Left ventricle myocardium inferior (tissue), 1 donor: ENCODE measurements at regions not wholly inside any gene's neighbourhood (a gene's known extent, or its start where the extent isn't known, plus 50 kb on each side); places are given as distances from the start of the nearest gene placed in this dataset.

Source experiments
- DNase-seq: peaks from one replicate; pipeline ENCODE4 v3.0.0-alpha.2; 2020
- H3K27ac ChIP-seq: fragments of 200-600 bp; replicated peaks from 2 replicates; pipeline ENCODE4 v1.8.0; 2021
- H3K27me3 ChIP-seq: fragments of 200-600 bp; 2 replicates; pipeline ENCODE4 v1.8.0; 2021; ENCODE audit warnings: low read depth
- H3K36me3 ChIP-seq: fragments of 200-600 bp; 2 replicates; pipeline ENCODE4 v1.8.0; 2021
- H3K4me1 ChIP-seq: fragments of 200-600 bp; 2 replicates; pipeline ENCODE4 v1.8.0; 2021
- H3K4me3 ChIP-seq: fragments of 200-600 bp; 2 replicates; pipeline ENCODE4 v1.8.0; 2021; ENCODE audit warnings: mild to moderate bottlenecking, moderate library complexity
- H3K9me3 ChIP-seq: fragments of 200-600 bp; replicated peaks from 2 replicates; pipeline ENCODE4 v1.8.0; 2021
- CTCF ChIP-seq: fragments of 200-600 bp; IDR thresholded peaks from 2 replicates; pipeline ENCODE4 v1.8.0; 2021; ENCODE audit warnings: antibody characterized with exemption, mild to moderate bottlenecking, borderline replicate concordance
- intact Hi-C: fragments of 100-400 bp; cut with micrococcal nuclease; formaldehyde crosslinking; loops from one replicate; pipeline ENCODE4 v1.11.0; 2022
- donor health status: DM: no; HTN: yes; CAD: no; lungs with severe emphysema.

GRCh38 chr6:10465629-10466499, 51.0 kb upstream of the TFAP2A start:
- Histone ChIP-seq H3K9me3 (peaks cover 8% of the 10 kb centered on the region), H3K27me3 (peaks cover 65% of the 10 kb centered on the region), H3K36me3 (no peaks in the 10 kb centered on the region), H3K27ac (no peak overlapping the region), H3K4me3 (no peak overlapping the region), H3K4me1 (no peaks in the 10 kb centered on the region)
- DNase-seq, result no peak
- peak; percentile 42 for TF ChIP-seq CTCF
- intact Hi-C loops, result no loop called here
